ENCODE measurements at regions not wholly inside any gene's neighbourhood (a gene's known extent, or its start where the extent isn't known, plus 50 kb on each side); places are given as distances from the start of the nearest gene placed in this dataset.

GRCh38 chr18:55642191-55642590, 54.2 kb upstream of the TCF4 start:
- Histone ChIP-seq H3K27me3 (ENCODE audit: low read length) (peaks cover 4% of the 10 kb centered on the region; the same call in 1 of the 2 replicates), H4K20me1 (ENCODE audit: low read depth, low read length) (no peaks in the 10 kb centered on the region; the same call in 1 of the 2 replicates), H3K27ac (ENCODE audit: low read depth, low read length) (no peak overlapping the region), H3K79me2 (ENCODE audit: insufficient read depth, low read length) (no peaks in the 10 kb centered on the region), H3F3A (ENCODE audit: insufficient read depth) (no peaks in the 10 kb centered on the region), H3K9me3 (ENCODE audit: insufficient read depth, low read length) (no peaks in the 10 kb centered on the region), H3K36me3 (ENCODE audit: low read length) (no peaks in the 10 kb centered on the region), H3K4me3 (ENCODE audit: insufficient read depth, low read length, poor library complexity, severe bottlenecking) (no peak overlapping the region), H3K9ac (ENCODE audit: low read length) (no peak overlapping the region), H3K9me2 (replicated peaks; ENCODE audit: insufficient read depth, low read length) (no peaks in the 10 kb centered on the region), H2AFZ (ENCODE audit: low read depth, low read length, severe bottlenecking) (no peak overlapping the region), H3K4me2 (ENCODE audit: low read depth, low read length, poor library complexity, severe bottlenecking) (no peak overlapping the region)
- TF ChIP-seq EZH2phosphoT487 (conservative IDR thresholded peaks at IDR 0.05; ENCODE audit: low read length) (no peak), CTCF (IDR thresholded peaks at IDR 0.05; ENCODE audit: insufficient read depth, low read length, poor library complexity, severe bottlenecking) (no peak)

GRCh38 chr18:55641486-55641885, 53.5 kb upstream of the TCF4 start:
- no peaks in the 10 kb centered on the region; the same call in 1 of the 2 replicates for H4K20me1 ChIP-seq (ENCODE audit: low read depth, low read length)
- H3K27me3 ChIP-seq (ENCODE audit: low read length): peaks cover 4% of the 10 kb centered on the region; the same call in 1 of the 2 replicates

More at GRCh38 chr18:55641486-55641885, 53.5 kb upstream of the TCF4 start:
- TF ChIP-seq EZH2phosphoT487 (conservative IDR thresholded peaks at IDR 0.05; ENCODE audit: low read length): no peak
- TF ChIP-seq CTCF (IDR thresholded peaks at IDR 0.05; ENCODE audit: insufficient read depth, low read length, poor library complexity, severe bottlenecking): no peak
- H3K27ac ChIP-seq (ENCODE audit: low read depth, low read length): no peak overlapping the region
- H3K4me2 ChIP-seq (ENCODE audit: low read depth, low read length, poor library complexity, severe bottlenecking): no peak overlapping the region
- no peaks in the 10 kb centered on the region for H3K79me2 ChIP-seq (ENCODE audit: insufficient read depth, low read length)
- H3K36me3 ChIP-seq (ENCODE audit: low read length): no peaks in the 10 kb centered on the region
- no peak overlapping the region for H3K9ac ChIP-seq (ENCODE audit: low read length)
- no peaks in the 10 kb centered on the region for H3F3A ChIP-seq (ENCODE audit: insufficient read depth)
- no peaks in the 10 kb centered on the region for H3K9me2 ChIP-seq (replicated peaks; ENCODE audit: insufficient read depth, low read length)
- no peak overlapping the region for H3K4me3 ChIP-seq (ENCODE audit: insufficient read depth, low read length, poor library complexity, severe bottlenecking)
- no peaks in the 10 kb centered on the region for H3K9me3 ChIP-seq (ENCODE audit: insufficient read depth, low read length)
- H2AFZ ChIP-seq (ENCODE audit: low read depth, low read length, severe bottlenecking): no peak overlapping the region

All from SU-DHL-6 (cell line).